ENCODE measurements at regions not wholly inside any gene's neighbourhood (a gene's known extent, or its start where the extent isn't known, plus 50 kb on each side); places are given as distances from the start of the nearest gene placed in this dataset.

- Histone ChIP-seq H3K9ac (ENCODE audit: low read depth, low read length, poor library complexity, severe bottlenecking) (no peak overlapping the region), H3K9me3 (ENCODE audit: insufficient read depth, low read depth, low read length) (no peaks in the 10 kb centered on the region), H3K4me1 (ENCODE audit: insufficient read depth, low read length, poor library complexity, severe bottlenecking) (peaks cover 92% of the 10 kb centered on the region), H3F3A (ENCODE audit: low read depth) (peaks cover 28% of the 10 kb centered on the region), H4K20me1 (ENCODE audit: insufficient read depth, low read length, poor library complexity, severe bottlenecking) (no peaks in the 10 kb centered on the region), H2AFZ (ENCODE audit: low read length) (no peak overlapping the region), H3K4me3 (ENCODE audit: low read length, poor library complexity, severe bottlenecking) (no peak overlapping the region), H3K79me2 (ENCODE audit: insufficient read depth, low read length) (no peaks in the 10 kb centered on the region), H3K4me2 (ENCODE audit: low read depth, low read length, poor library complexity, severe bottlenecking) (peak overlapping the region; percentile 62), H3K27me3 (ENCODE audit: insufficient read depth, low read length, poor library complexity, severe bottlenecking) (no peaks in the 10 kb centered on the region), H3K9me2 (replicated peaks; ENCODE audit: low read depth, low read length) (no peaks in the 10 kb centered on the region), H3K36me3 (ENCODE audit: insufficient read depth, low read length) (no peaks in the 10 kb centered on the region)
- TF ChIP-seq EZH2phosphoT487 (IDR thresholded peaks at IDR 0.05; ENCODE audit: borderline replicate concordance) (no peak), CTCF (conservative IDR thresholded peaks at IDR 0.05; ENCODE audit: low read length) (no peak)
Measured at GRCh38 chr15:69720536-69720935, 267.9 kb downstream of the RPLP1 start.

- Histone ChIP-seq H3F3A (ENCODE audit: low read depth) (peaks cover 28% of the 10 kb centered on the region), H3K9me2 (replicated peaks; ENCODE audit: low read depth, low read length) (no peaks in the 10 kb centered on the region), H3K4me2 (ENCODE audit: low read depth, low read length, poor library complexity, severe bottlenecking) (no peak overlapping the region), H4K20me1 (ENCODE audit: insufficient read depth, low read length, poor library complexity, severe bottlenecking) (no peaks in the 10 kb centered on the region), H3K79me2 (ENCODE audit: insufficient read depth, low read length) (no peaks in the 10 kb centered on the region), H3K4me3 (ENCODE audit: low read length, poor library complexity, severe bottlenecking) (no peak overlapping the region), H3K9ac (ENCODE audit: low read depth, low read length, poor library complexity, severe bottlenecking) (peak overlapping the region; percentile 39), H2AFZ (ENCODE audit: low read length) (no peak overlapping the region), H3K36me3 (ENCODE audit: insufficient read depth, low read length) (no peaks in the 10 kb centered on the region), H3K9me3 (ENCODE audit: insufficient read depth, low read depth, low read length) (no peaks in the 10 kb centered on the region), H3K27me3 (ENCODE audit: insufficient read depth, low read length, poor library complexity, severe bottlenecking) (no peaks in the 10 kb centered on the region), H3K4me1 (ENCODE audit: insufficient read depth, low read length, poor library complexity, severe bottlenecking) (peaks cover 85% of the 10 kb centered on the region)
- TF ChIP-seq CTCF (conservative IDR thresholded peaks at IDR 0.05; ENCODE audit: low read length) (no peak), EZH2phosphoT487 (IDR thresholded peaks at IDR 0.05; ENCODE audit: borderline replicate concordance) (no peak)
Measured at GRCh38 chr15:69722924-69723323, 270.3 kb downstream of the RPLP1 start.

GRCh38 chr15:69723404-69724096 lies 270.9 kb downstream of the RPLP1 start:
- Histone ChIP-seq H3K4me2 (ENCODE audit: low read depth, low read length, poor library complexity, severe bottlenecking) (no peak overlapping the region), H3K9ac (ENCODE audit: low read depth, low read length, poor library complexity, severe bottlenecking) (peak overlapping the region; percentile 39), H3K79me2 (ENCODE audit: insufficient read depth, low read length) (no peaks in the 10 kb centered on the region), H3K9me2 (replicated peaks; ENCODE audit: low read depth, low read length) (no peaks in the 10 kb centered on the region), H3K9me3 (ENCODE audit: insufficient read depth, low read depth, low read length) (no peaks in the 10 kb centered on the region), H3F3A (ENCODE audit: low read depth) (peaks cover 28% of the 10 kb centered on the region), H4K20me1 (ENCODE audit: insufficient read depth, low read length, poor library complexity, severe bottlenecking) (no peaks in the 10 kb centered on the region), H2AFZ (ENCODE audit: low read length) (no peak overlapping the region), H3K36me3 (ENCODE audit: insufficient read depth, low read length) (no peaks in the 10 kb centered on the region), H3K4me1 (ENCODE audit: insufficient read depth, low read length, poor library complexity, severe bottlenecking) (peaks cover 79% of the 10 kb centered on the region), H3K27me3 (ENCODE audit: insufficient read depth, low read length, poor library complexity, severe bottlenecking) (no peaks in the 10 kb centered on the region), H3K4me3 (ENCODE audit: low read length, poor library complexity, severe bottlenecking) (no peak overlapping the region)
- TF ChIP-seq EZH2phosphoT487 (IDR thresholded peaks at IDR 0.05; ENCODE audit: borderline replicate concordance), result no peak
- peak; percentile 48 for TF ChIP-seq CTCF (conservative IDR thresholded peaks at IDR 0.05; ENCODE audit: low read length)

All from Loucy (cell line).